BE2C (cell line): ENCODE measurements at regions not wholly inside any gene's neighbourhood (a gene's known extent, or its start where the extent isn't known, plus 50 kb on each side); places are given as distances from the start of the nearest gene placed in this dataset.

Experiments
- DNase-seq: peaks from one replicate; pipeline ENCODE4 v3.0.0-alpha.2; 2020
- H3K27me3 ChIP-seq: fragments of 250-450 bp; sonication (Bioruptor Pico); 2 replicates; pipeline ENCODE4 v1.5.1; 2020; ENCODE audit warnings: mild to moderate bottlenecking
- H3K36me3 ChIP-seq: fragments of 250-450 bp; sonication (Bioruptor Pico); 2 replicates; pipeline ENCODE4 v1.5.1; 2020; ENCODE audit warnings: mild to moderate bottlenecking
- H3K4me1 ChIP-seq: fragments of 250-450 bp; sonication (Bioruptor Pico); 2 replicates; pipeline ENCODE4 v1.5.1; 2020
- H3K4me3 ChIP-seq: 2 replicates; pipeline ENCODE4 v1.5.1; 2011; ENCODE audit warnings: low read depth, low read length
- H3K9me3 ChIP-seq: fragments of 250-450 bp; sonication (Bioruptor Pico); 2 replicates; pipeline ENCODE4 v1.5.1; 2020
- CTCF ChIP-seq: IDR thresholded peaks from 2 replicates; pipeline ENCODE4 v1.5.1; 2012; ENCODE audit warnings: mild to moderate bottlenecking, low read depth, low read length

- Histone ChIP-seq H3K27me3 (no peaks in the 10 kb centered on the region), H3K36me3 (no peaks in the 10 kb centered on the region; the same call in 1 of the 2 replicates), H3K9me3 (no peaks in the 10 kb centered on the region), H3K4me1 (peaks cover 20% of the 10 kb centered on the region), H3K4me3 (no peak overlapping the region)
- peak; percentile 35 for DNase-seq
- TF ChIP-seq CTCF = no peak
Measured at GRCh38 chr10:3395458-3395861, 222.9 kb upstream of the PITRM1 start.

GRCh38 chr10:3395041-3395440 lies 222.5 kb upstream of the PITRM1 start:
- TF ChIP-seq CTCF = no peak
- no peak for DNase-seq
- Histone ChIP-seq H3K36me3 (no peaks in the 10 kb centered on the region; the same call in 1 of the 2 replicates), H3K27me3 (no peaks in the 10 kb centered on the region), H3K9me3 (no peaks in the 10 kb centered on the region), H3K4me1 (peaks cover 17% of the 10 kb centered on the region), H3K4me3 (no peak overlapping the region)

GRCh38 chr10:3393958-3394357 lies 221.4 kb upstream of the PITRM1 start:
- H3K4me1 ChIP-seq = peaks cover 10% of the 10 kb centered on the region
- no peak for DNase-seq
- no peak for TF ChIP-seq CTCF

GRCh38 chr10:3391657-3392056 lies 219.1 kb upstream of the PITRM1 start:
- no peak for TF ChIP-seq CTCF
- no peak for DNase-seq
- Histone ChIP-seq H3K4me1 (peaks cover 6% of the 10 kb centered on the region; the same call in 1 of the 2 replicates), H3K27me3 (no peaks in the 10 kb centered on the region), H3K9me3 (no peaks in the 10 kb centered on the region), H3K36me3 (no peaks in the 10 kb centered on the region; the same call in 1 of the 2 replicates), H3K4me3 (no peak overlapping the region)

More at GRCh38 chr10:3393958-3394357, 221.4 kb upstream of the PITRM1 start:
- H3K27me3 ChIP-seq = no peaks in the 10 kb centered on the region
- no peak overlapping the region for H3K4me3 ChIP-seq
- no peaks in the 10 kb centered on the region for H3K9me3 ChIP-seq
- no peaks in the 10 kb centered on the region; the same call in 1 of the 2 replicates for H3K36me3 ChIP-seq

- no peaks in the 10 kb centered on the region for H3K27me3 ChIP-seq
- TF ChIP-seq CTCF = no peak
- H3K9me3 ChIP-seq = no peaks in the 10 kb centered on the region
- no peak for DNase-seq
- no peaks in the 10 kb centered on the region for H3K4me1 ChIP-seq
- H3K4me3 ChIP-seq = no peak overlapping the region
- no peaks in the 10 kb centered on the region for H3K36me3 ChIP-seq
Measured at GRCh38 chr10:3389130-3389529, 216.5 kb upstream of the PITRM1 start.

- H3K4me3 ChIP-seq = no peak overlapping the region
Measured at GRCh38 chr10:3385487-3385886, 212.9 kb upstream of the PITRM1 start.

More at GRCh38 chr10:3385487-3385886, 212.9 kb upstream of the PITRM1 start:
- Histone ChIP-seq H3K27me3 (no peaks in the 10 kb centered on the region), H3K4me1 (no peaks in the 10 kb centered on the region), H3K36me3 (no peaks in the 10 kb centered on the region), H3K9me3 (no peaks in the 10 kb centered on the region)
- no peak for DNase-seq
- TF ChIP-seq CTCF = no peak
